SU-DHL-6 (cell line): ENCODE measurements at regions not wholly inside any gene's neighbourhood (a gene's known extent, or its start where the extent isn't known, plus 50 kb on each side); places are given as distances from the start of the nearest gene placed in this dataset.

Experiments
- EZH2phosphoT487 ChIP-seq: fragments of 200-600 bp; sonication (generic), shearing (Covaris generic); conservative IDR thresholded peaks from 2 replicates; pipeline ENCODE4 v1.6.1; 2018; ENCODE audit warnings: mild to moderate bottlenecking, antibody characterized with exemption, low read length, moderate library complexity, mixed read lengths
- TF ChIP-seq, protein P1 (sequence below): fragments of 200-600 bp; sonication (generic); IDR thresholded peaks from one replicate; pipeline ENCODE4 v1.5.1; 2017; ENCODE audit warnings: antibody characterized with exemption, mild to moderate bottlenecking, low read length, moderate library complexity; ENCODE audit not compliant: insufficient read depth, poor library complexity, severe bottlenecking

DNA sequence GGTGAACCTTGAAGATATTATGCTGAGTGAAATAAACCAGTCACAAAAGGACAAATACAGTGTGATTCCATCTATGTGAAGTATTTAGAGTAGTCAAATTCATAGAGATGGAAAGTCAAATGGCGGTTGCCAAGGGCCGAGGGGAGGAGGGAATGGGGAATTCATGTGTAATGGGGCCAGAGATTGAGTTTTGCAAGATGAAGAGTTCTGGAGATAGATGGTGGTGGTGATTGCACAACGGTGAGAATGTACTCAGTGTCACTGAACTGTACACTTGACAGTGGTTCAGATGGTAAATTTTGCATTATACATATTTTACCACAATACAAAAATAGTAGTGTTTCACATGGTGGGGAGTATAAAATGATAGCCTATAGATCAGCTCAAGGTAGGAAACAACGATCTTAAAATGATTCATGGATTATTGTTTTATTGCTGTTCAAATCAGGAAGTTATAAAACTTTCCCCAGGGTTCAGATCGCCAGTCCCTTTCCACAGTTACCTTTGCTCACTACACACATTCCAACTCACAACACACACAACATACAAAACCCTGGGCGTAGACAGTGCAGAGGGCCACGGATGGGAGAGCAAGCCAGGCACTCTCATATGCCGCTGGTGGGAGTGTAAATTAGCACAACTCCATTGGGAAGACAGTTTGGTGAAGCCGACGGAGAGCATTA, 219.9 kb downstream of the ZIC5 start:
- TF ChIP-seq, protein P1, sequence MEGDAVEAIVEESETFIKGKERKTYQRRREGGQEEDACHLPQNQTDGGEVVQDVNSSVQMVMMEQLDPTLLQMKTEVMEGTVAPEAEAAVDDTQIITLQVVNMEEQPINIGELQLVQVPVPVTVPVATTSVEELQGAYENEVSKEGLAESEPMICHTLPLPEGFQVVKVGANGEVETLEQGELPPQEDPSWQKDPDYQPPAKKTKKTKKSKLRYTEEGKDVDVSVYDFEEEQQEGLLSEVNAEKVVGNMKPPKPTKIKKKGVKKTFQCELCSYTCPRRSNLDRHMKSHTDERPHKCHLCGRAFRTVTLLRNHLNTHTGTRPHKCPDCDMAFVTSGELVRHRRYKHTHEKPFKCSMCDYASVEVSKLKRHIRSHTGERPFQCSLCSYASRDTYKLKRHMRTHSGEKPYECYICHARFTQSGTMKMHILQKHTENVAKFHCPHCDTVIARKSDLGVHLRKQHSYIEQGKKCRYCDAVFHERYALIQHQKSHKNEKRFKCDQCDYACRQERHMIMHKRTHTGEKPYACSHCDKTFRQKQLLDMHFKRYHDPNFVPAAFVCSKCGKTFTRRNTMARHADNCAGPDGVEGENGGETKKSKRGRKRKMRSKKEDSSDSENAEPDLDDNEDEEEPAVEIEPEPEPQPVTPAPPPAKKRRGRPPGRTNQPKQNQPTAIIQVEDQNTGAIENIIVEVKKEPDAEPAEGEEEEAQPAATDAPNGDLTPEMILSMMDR, result no peak
- no peak for TF ChIP-seq EZH2phosphoT487
